Embryonic facial prominence (tissue), 1 donor: ENCODE measurements at regions not wholly inside any gene's neighbourhood (a gene's known extent, or its start where the extent isn't known, plus 50 kb on each side); places are given as distances from the start of the nearest gene placed in this dataset.

Source experiments
- DNase-seq: peaks from one replicate; pipeline ENCODE4 v3.0.0-alpha.2; 2016; ENCODE audit errors: extremely low spot score

DNA sequence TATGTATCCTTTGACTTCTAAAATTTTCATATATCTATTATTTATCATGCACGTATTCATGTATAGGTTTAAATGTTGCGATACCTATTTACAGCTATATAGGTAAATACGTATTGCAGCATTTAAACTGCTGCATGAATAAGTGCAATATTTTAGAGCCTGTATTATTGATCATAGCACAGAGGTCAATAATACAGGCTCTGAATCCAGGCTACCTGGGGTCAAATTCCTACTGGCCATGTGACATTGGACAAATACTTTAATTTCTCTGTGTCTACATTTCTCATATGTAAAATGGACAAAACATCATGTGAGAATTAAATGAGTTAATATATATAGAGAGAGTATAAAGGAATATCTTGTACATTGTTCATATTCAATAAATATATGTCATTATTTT lies 352.9 kb upstream of the ROBO2 start:
- no peak for DNase-seq

DNA sequence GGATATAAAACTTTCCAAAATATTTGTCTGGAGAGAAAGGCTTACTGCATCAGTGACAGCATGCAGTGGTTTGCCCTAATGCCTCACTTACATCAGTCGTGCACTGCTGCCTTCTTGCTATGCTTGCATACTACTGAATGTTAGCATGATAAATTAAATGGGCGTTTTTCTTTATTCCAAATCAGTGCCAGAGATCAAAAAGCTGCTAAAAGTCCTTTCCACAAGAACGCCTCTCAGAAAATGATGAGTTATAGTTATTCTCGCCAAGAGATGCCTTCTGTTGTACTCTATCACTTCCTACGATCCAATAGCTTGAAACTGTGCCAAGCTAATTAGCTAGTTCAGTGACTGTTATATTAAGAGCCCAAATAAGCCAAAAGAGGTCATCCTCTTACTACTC lies 345.8 kb upstream of the ROBO2 start:
- DNase-seq = no peak

- no peak for DNase-seq
Measured at GRCh38 chr3:76698136-76698706, 341.7 kb upstream of the ROBO2 start.

- DNase-seq = no peak
Measured at GRCh38 chr3:76699846-76700245, 340.1 kb upstream of the ROBO2 start.

DNA sequence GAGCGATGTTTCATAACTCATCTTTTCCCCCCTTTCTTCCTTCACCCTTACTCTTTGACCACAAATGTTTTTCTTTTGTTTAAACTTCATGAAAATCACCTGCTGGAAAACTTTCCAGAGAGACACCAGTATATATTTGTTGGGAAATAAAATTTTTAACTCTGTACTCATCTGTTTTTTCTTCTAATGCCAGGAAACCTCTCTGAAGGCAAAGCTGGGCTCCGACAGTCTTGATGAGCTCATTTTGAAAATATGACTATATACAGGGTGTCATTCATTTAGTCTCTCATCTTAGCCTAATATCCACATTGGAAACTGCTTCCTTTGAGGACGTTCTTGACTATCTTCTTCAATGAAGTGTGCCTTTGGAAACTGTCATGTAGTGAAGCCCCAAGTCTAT lies 339.6 kb upstream of the ROBO2 start:
- DNase-seq = no peak

- DNase-seq = no peak
Measured at GRCh38 chr3:76702676-76703075, 337.2 kb upstream of the ROBO2 start.

- no peak for DNase-seq
Measured at GRCh38 chr3:76715426-76715825, 324.5 kb upstream of the ROBO2 start.

GRCh38 chr3:76723366-76723765 lies 316.5 kb upstream of the ROBO2 start:
- no peak for DNase-seq

- DNase-seq = no peak
Measured at GRCh38 chr3:76724075-76724474, 315.8 kb upstream of the ROBO2 start.

GRCh38 chr3:76724706-76725105 lies 315.2 kb upstream of the ROBO2 start:
- no peak for DNase-seq

DNA sequence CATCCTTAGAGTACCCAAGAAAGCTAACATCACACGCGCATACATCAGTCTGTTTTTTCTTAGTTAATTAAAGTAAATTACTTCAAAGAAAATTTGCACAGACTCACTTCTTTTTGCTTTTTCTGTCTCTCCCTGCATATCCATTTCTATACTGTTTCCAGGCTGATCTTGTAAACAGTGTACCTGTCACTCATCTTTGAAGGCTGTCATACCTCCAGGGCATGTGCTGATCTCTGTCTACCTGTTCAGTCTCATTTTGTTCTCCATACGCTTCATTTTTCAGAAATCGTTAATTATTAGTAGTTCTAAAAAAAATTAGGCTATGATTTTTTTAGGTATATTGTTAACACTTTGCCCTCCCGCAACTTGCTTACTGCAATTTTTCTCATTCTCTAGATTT lies 313.9 kb upstream of the ROBO2 start:
- no peak for DNase-seq

- DNase-seq = no peak
Measured at GRCh38 chr3:76728426-76728825, 311.5 kb upstream of the ROBO2 start.

DNA sequence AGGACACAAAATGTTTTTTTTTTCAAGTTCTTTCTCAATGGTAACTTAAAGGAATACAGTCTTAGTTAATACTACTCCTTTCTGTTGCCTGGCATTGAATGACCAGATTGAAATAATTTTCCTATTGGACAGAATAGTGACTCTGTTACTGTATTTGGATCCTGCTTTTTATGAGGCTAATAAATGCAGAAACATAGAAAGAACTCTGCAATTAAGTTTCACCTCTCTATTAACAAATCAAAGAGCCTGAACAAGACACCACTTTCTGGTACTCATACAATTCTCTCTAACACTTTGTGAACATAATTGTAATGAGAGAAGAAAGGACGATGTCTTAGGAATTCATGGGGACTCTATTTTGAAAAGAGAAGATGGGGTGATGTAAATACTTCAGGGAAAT lies 308.4 kb upstream of the ROBO2 start:
- no peak for DNase-seq

DNA sequence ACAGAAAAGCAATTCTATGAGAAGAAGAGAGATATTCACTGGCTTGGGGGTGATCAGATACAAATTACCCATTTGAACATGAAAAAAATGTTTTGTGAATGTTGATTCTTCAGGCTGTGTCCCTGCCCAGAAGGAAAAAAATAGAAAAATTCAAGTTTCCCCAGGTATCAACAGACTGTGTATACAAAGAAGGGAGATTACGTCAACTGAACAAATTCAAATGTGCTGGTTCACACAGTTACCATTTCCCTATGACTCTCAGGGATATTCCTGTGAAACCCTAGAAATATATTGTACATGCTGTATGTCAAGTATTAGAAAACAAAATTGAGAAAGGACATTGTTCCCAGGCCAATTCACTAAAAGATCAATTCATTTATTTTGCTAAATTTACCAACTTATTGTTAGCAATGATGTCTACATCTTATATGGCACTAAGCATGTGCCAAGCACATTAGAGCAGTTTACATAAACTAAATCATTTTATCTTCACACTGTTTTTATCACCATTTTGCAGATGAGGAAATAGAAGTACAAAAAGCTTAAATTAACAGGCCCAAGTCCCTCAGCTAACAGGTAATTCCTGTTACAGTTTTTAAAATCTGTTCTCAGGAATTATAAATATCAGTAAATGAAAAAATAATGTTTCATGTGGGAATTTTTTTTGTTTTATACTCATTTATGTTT lies 306.7 kb upstream of the ROBO2 start:
- DNase-seq = no peak

DNA sequence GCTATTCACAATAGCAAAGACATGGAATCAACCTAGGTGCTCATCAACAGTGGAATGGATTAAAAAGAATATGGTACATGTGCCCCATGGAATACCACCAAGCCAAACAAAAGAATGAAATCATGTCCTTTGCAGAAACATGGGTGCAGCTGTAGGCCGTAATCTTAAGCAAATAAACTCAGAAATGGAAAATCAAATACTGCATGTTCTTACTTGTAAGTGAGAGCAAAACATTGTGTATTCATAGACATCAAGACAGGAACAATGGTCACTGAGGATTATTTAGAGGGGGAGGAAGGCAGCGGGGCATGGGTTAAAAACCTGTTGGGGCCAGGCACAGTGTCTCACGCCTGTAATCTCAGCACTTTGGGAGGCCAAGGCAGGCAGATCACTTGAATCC lies 304.7 kb upstream of the ROBO2 start:
- no peak for DNase-seq

DNA sequence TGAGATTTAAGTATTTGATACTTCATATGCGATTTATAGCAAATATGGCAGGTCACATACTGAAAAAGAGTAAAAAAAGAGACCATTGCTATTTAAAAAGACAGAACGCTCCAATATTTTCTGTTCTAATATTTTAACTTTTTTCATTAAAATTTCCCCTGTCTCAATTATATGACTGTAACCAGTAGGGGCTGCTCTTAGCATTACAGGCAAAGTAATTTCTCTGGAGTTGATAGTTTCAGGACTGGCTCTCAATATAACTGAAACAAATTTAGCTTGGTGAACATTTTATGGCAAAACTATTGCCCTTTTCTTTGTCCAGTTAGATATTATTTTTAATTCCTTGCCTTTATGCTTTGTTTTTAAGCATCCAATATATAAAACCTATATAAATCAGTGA lies 286.3 kb upstream of the ROBO2 start:
- DNase-seq = no peak

GRCh38 chr3:76754247-76754646 lies 285.7 kb upstream of the ROBO2 start:
- DNase-seq = no peak

DNA sequence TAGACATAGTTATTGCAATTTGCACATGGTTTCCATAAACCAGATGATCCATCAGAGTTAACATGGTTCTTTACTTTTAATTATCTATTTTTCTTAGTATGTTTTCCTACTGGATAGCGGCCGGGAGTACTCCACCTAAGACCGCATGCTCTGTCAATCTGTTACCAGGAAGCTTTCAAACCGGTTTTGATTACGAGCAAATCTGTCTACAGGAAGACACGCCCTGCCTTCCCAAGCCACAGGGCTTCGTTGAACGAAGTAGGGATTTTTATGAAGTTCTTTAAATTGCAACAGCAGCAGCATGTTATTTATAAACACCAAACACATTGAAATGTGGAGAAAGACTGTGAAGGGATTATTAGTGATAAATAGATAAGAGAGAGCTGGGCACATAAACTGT lies 283.3 kb upstream of the ROBO2 start:
- DNase-seq = no peak

DNA sequence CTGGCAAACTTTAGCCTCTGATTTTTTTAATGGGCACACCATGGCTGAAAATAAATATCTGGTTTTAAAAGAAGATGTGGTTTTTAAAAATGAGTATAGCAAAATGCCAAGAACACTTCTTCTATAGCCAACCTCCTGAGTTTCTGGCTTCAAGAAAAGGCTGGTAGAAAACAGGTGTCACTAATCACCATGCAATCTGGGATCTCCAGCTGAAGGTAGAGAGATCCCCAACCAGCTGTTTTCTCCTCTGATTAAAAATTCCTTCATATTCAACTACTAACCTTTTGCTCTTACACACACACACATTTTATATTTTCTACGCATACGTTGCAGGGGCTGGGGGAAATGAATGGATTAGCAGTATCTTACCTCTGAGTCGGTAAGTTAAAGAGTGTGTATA lies 279.6 kb upstream of the ROBO2 start:
- DNase-seq = no peak

DNA sequence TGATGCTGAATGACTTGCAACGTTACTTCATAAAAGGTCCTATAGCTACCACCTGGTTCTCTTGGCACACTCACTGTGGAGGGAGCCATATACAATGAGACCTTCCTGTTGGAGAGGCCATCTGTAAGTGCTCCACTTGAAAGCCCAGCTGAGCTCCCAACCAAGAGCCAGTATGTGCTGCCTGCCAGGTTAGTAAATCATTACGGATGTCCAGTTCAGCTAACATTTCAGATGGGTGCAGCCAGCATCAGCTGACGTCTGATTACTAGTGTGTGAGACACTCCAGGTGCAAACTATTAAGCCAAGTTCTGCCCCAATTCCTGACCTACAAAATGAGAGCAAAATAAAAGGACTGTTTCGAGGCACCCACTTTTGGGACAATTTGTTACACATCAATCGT lies 274.4 kb upstream of the ROBO2 start:
- DNase-seq = no peak

DNA sequence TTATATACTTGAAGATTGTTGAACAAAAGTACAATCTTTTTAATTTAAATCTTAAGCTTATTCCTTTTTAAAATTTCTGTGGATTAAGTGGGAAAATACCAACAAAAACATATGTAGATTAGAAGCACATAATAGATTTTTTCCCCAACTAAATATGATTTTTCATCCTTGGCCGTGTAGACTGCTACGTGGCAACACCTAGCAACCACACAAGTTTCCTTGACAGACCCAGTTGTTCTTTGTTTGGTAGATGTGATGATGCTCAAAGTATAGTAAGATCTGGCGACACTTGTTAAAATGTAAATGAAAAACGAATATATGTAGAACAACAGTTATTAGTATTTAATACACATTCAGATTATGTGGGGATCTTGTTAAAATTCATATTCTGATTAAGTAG lies 271.0 kb upstream of the ROBO2 start:
- DNase-seq = no peak

DNA sequence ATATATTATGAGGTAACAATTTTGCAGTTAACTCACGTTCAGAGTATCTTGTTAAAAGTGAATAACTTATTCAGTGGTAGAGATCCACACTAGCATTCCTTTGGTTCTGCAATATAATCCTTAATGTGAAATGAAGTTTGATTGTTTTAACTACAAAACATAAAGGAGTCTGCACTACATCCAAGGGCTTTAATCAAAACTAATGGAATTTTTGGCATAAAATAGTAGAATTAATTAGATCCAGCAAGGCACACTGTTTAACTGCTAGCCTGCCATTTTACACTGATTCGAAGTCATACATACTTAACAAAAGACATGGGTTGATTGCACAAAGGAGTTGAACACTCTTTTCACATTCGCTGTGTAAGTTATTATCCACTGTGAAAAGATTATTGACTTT lies 263.0 kb upstream of the ROBO2 start:
- DNase-seq = no peak

GRCh38 chr3:76788206-76788605 lies 251.7 kb upstream of the ROBO2 start:
- DNase-seq = no peak

GRCh38 chr3:76789237-76789636 lies 250.7 kb upstream of the ROBO2 start:
- DNase-seq = no peak
